ENCODE measurements at regions not wholly inside any gene's neighbourhood (a gene's known extent, or its start where the extent isn't known, plus 50 kb on each side); places are given as distances from the start of the nearest gene placed in this dataset.
"Not testable (repeated sequence)": the region's sequence is repeated elsewhere in the genome, so short reads cannot be mapped to it uniquely, and the experiment has no call there.

- DNase-seq (ENCODE audit: low read depth, low spot score), result no peak
Measured at GRCh38 chr21:19048098-19048672, 644.6 kb upstream of the TMPRSS15 start.

- DNase-seq (ENCODE audit: low read depth, low spot score), result no peak
Measured at GRCh38 chr21:19049567-19049966, 646.0 kb upstream of the TMPRSS15 start.

- no peak for DNase-seq (ENCODE audit: low read depth, low spot score)
Measured at GRCh38 chr21:19065164-19065563, 661.6 kb upstream of the TMPRSS15 start.

- no peak for DNase-seq (ENCODE audit: low read depth, low spot score)
Measured at GRCh38 chr21:19076031-19076430, 672.4 kb upstream of the TMPRSS15 start.

GRCh38 chr21:19109694-19110093 lies 706.1 kb upstream of the TMPRSS15 start:
- DNase-seq (ENCODE audit: low read depth, low spot score), result no peak

- DNase-seq (ENCODE audit: low read depth, low spot score), result not testable (repeated sequence)
Measured at GRCh38 chr21:19119259-19119658, 715.7 kb upstream of the TMPRSS15 start.

DNA sequence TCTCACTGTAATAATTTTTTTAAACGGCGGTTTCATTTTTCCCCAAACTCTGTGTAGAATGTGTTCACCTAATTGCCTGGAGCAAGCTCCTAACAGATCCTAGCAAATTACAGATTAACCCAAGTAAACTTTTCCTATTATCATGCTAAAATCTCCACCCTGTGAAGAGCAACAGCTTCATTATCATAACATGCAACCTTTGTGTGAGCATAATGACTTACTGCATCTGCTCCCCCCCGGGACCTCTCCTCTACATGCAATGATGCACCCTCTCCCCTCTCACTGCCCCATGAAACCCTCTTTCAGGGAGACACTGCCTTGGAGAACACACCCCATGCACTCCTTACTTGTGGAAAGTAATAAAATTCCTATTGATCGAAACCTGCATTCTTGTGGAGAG lies 717.0 kb upstream of the TMPRSS15 start:
- DNase-seq (ENCODE audit: low read depth, low spot score), result no peak

- DNase-seq (ENCODE audit: low read depth, low spot score), result no peak
Measured at GRCh38 chr21:19122356-19122755, 718.8 kb upstream of the TMPRSS15 start.

DNA sequence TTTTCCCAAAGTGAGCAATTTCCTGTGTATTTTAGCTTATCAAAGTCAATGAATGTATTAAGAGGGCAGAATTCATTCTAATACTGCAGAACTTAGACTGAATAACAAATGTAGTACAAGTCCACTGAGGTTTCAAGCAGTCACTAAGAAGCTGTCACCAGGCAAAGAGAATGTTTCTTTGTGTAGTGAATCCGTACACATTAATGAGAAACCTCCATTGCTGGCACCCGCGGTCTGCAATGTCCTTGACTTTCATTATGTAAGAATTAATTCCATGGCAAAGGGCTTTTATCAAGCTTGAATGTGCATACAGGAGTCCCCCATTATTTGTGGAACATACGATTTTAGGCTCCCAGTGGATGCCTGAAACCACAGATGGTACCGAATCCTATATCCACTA lies 719.5 kb upstream of the TMPRSS15 start:
- DNase-seq (ENCODE audit: low read depth, low spot score), result no peak

GRCh38 chr21:19123525-19123924 lies 719.9 kb upstream of the TMPRSS15 start:
- DNase-seq (ENCODE audit: low read depth, low spot score), result no peak

GRCh38 chr21:19124691-19125090 lies 721.1 kb upstream of the TMPRSS15 start:
- DNase-seq (ENCODE audit: low read depth, low spot score), result no peak

GRCh38 chr21:19130379-19131028 lies 726.9 kb upstream of the TMPRSS15 start:
- DNase-seq (ENCODE audit: low read depth, low spot score), result no peak

DNA sequence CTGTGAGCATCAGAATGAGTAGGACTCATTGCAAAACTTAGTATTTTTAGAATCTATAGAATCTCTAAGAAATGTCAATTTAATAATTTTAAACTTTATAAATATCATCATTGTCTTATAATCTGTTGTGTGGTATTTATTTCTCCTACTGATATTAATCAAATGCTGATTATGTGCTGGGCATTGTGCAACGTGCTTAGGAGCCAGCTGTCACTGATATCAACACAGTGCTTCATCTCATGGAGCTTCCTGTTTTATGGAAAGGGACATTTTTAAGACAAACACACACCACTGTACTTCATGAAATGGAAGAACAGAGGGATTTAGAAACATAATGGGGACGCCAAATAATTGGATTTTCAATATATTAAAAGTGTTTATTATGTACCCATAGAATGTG lies 737.9 kb upstream of the TMPRSS15 start:
- no peak for DNase-seq (ENCODE audit: low read depth, low spot score)

DNA sequence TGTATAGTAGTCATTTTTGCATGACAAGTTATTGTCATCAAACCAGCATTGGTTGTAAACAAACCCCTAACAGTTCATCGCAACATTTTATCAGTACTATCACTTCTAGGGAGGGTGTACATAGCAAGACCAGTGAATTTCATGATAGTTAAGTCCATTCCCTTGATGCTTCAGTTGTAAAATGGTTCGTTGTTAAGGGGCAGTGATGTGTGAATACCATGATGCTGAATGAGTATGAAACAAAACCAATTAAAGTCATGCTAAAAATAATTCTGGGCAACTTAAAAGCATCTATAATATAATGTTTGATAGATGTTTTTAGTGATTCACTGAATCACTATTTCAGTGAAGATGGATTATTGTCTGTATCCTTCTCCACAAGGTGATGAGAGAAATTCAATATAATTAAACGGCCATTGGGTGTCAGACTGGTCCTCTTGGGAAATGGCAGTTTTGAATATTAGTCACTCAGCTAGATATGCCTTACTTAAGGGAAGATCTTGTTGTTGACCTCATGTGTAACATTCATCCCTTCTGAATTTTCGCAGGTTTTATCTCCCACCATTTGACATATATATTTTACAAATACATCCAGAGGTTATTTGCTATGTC lies 742.2 kb upstream of the TMPRSS15 start:
- DNase-seq (ENCODE audit: low read depth, low spot score), result no peak

DNA sequence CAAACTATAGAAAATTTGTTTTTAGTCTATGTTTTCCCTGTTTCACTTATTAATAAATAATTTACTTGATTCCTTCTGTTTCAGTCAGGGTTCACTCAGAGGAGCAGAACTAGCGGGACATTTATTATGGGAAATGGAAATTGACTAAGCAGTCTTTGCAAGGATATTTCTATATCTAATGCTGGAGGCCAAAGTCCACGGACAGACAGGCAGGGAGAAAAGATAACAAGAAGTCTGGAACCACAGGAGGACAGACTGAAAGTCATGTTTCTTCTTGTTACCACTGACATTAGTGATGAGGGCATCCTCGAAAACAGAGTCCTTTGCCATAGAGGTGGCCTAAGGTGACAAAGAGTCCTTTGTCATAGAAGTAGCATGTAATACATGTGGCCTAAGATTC lies 744.5 kb upstream of the TMPRSS15 start:
- DNase-seq (ENCODE audit: low read depth, low spot score), result no peak

GRCh38 chr21:19171585-19171984 lies 768.0 kb upstream of the TMPRSS15 start:
- no peak for DNase-seq (ENCODE audit: low read depth, low spot score)

GRCh38 chr21:19181604-19182140 lies 778.1 kb upstream of the TMPRSS15 start:
- DNase-seq (ENCODE audit: low read depth, low spot score), result no peak

DNA sequence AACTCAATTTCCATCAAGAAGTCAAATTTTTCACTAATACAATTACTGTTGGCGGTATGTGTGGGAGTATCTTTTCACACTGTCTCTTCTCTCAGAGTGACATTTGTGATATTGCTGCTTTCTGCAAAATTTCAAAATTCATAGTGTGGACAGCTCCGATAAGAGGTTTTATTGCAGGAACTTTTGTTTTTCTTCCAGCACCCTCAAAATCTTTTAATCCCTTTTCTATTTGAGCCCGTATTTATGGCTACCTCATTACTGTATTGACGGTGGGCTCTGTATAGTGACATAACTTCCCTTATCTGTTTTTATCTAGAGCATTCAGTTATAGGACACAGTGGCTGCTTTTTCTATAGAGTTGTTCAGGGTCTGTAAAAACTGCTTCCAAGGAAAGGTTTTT lies 794.4 kb upstream of the TMPRSS15 start:
- no peak for DNase-seq (ENCODE audit: low read depth, low spot score)

GRCh38 chr21:19198801-19199200 lies 795.2 kb upstream of the TMPRSS15 start:
- DNase-seq (ENCODE audit: low read depth, low spot score), result no peak

GRCh38 chr21:19218163-19218562 lies 814.6 kb upstream of the TMPRSS15 start:
- DNase-seq (ENCODE audit: low read depth, low spot score), result no peak

GRCh38 chr21:19224090-19224489 lies 820.5 kb upstream of the TMPRSS15 start:
- DNase-seq (ENCODE audit: low read depth, low spot score), result no peak

- DNase-seq (ENCODE audit: low read depth, low spot score), result no peak
Measured at GRCh38 chr21:19228226-19228625, 824.6 kb upstream of the TMPRSS15 start.

DNA sequence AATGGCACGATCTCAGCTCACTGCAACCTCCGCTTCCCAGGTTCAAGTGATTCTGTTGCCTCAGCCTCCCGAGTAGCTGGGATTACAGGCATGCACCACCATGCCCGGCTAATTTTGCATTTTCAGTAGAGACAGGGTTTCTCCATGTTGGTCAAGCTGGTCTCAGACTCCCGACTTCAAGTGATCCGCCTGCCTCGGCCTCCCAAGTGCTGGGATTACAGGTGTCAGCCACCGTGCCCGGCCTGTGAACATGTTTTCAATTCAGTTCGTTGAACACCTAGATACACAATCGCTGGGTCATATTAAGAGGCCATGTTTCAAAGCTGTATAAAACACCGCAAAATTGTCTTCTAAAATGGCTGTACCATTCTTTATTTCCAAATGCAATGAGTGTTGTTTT lies 830.3 kb upstream of the TMPRSS15 start:
- not testable (repeated sequence) for DNase-seq (ENCODE audit: low read depth, low spot score)
